ENCODE measurements at regions not wholly inside any gene's neighbourhood (a gene's known extent, or its start where the extent isn't known, plus 50 kb on each side); places are given as distances from the start of the nearest gene placed in this dataset.

DNA sequence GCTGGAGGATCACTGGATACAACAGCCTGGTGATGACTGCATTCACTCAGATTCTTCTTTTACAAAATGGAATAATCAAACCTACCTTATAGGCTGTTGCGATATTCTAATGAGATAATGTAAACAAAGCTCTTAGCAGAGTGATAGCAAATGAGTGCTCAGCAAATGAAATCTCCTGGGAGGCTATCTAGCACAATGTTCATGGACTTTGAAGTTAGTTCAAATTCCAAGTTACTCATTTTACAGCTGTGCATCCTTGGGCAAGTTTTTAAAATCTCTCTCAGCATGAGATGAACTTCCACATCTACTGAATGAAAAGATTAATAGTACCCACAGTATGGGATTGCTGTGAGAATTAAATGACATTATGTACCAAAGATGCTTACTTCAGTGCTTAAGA lies 80.8 kb upstream of the PAPPA2 start:
- H3K9me3 ChIP-seq (replicated peaks; ENCODE audit: control insufficient read depth, insufficient read depth, low read depth, low read length): no peaks in the 10 kb centered on the region
- H3K27ac ChIP-seq (ENCODE audit: extremely low read depth, low read depth, low read length): no peak overlapping the region
- no peaks in the 10 kb centered on the region for H4K20me1 ChIP-seq (replicated peaks; ENCODE audit: control insufficient read depth, insufficient read depth, low read length)
- intact Hi-C loops (cut with micrococcal nuclease) (no loop called here), in situ Hi-C loops (cut with MboI) (no loop called here)
- ChIA-PET POLR2A (no interaction called here), CTCF (ENCODE audit: low intra/inter-chr PET ratio) (no interaction called here)
- no peaks in the 10 kb centered on the region for H3K27me3 ChIP-seq (ENCODE audit: control insufficient read depth in 2 of 2, insufficient read depth in 2 of 2, low read length in 2 of 2)
- no TSS peak for BruUV-seq (replicated peaks)
- H3K36me3 ChIP-seq (ENCODE audit: control insufficient read depth, insufficient read depth, low read length): no peaks in the 10 kb centered on the region
- no peak overlapping the region for H3K4me3 ChIP-seq
- H3K4me2 ChIP-seq (ENCODE audit: insufficient read depth, low read length): no peak overlapping the region
- no peak overlapping the region for H2AFZ ChIP-seq (ENCODE audit: low read depth, low read length)
- DNase-seq (ENCODE audit: extremely low read depth in 1 of 4, low spot score in 3 of 4): no peak
- no peak for TF ChIP-seq AFF4 (CRISPR knock-in tag; IDR thresholded peaks at IDR 0.05)
- no peak for TF ChIP-seq PPARD (CRISPR knock-in tag; IDR thresholded peaks at IDR 0.05)
- TF ChIP-seq ZNF165 (CRISPR knock-in tag; IDR thresholded peaks at IDR 0.05; ENCODE audit: borderline replicate concordance): no peak
- TF ChIP-seq BRF1 (IDR thresholded peaks at IDR 0.05; ENCODE audit: borderline replicate concordance, extremely low read depth, insufficient read length): no peak
- TF ChIP-seq HMG20B (CRISPR knock-in tag; IDR thresholded peaks at IDR 0.05): no peak
- no peak for TF ChIP-seq HDAC6 (IDR thresholded peaks at IDR 0.05; ENCODE audit: low read depth, low read length)
- no peak for TF ChIP-seq ZNF124 (CRISPR knock-in tag; IDR thresholded peaks at IDR 0.05)
- no peak for TF ChIP-seq BRD9 (IDR thresholded peaks at IDR 0.05; ENCODE audit: low read depth, partially characterized antibody)
- TF ChIP-seq SOX6 (IDR thresholded peaks at IDR 0.05): no peak
- TF ChIP-seq RBM14 (IDR thresholded peaks at IDR 0.05; ENCODE audit: borderline replicate concordance, insufficient read depth, low read depth, low read length): no peak
- no peak for TF ChIP-seq LARP7 (IDR thresholded peaks at IDR 0.05)
- no peak for TF ChIP-seq ZNF212 (CRISPR knock-in tag; IDR thresholded peaks at IDR 0.05)
- no peak for TF ChIP-seq KHSRP (IDR thresholded peaks at IDR 0.05)
- TF ChIP-seq TCF7L2 (IDR thresholded peaks at IDR 0.05; ENCODE audit: low read depth, low read length): no peak
- H3K9me1 ChIP-seq (ENCODE audit: control insufficient read depth, insufficient read depth, low read length): no peaks in the 10 kb centered on the region
- no peak overlapping the region for H3K9ac ChIP-seq (ENCODE audit: insufficient read depth in 1 of 2, low read depth in 2 of 2, low read length in 2 of 2)
- WGBS (ENCODE audit: insufficient coverage, low coverage, missing lambda C conversion rate): 0% methylated on average over 1 of the region's 1 CpG
- FAIRE-seq: no peak
- no peak for ATAC-seq
- H3K79me2 ChIP-seq (ENCODE audit: control insufficient read depth, insufficient read depth, low read length): no peaks in the 10 kb centered on the region
- H3K4me1 ChIP-seq (replicated peaks in 1 of 2; ENCODE audit: control insufficient read depth in 2 of 2, insufficient read depth in 2 of 2, low read length in 2 of 2): no peaks in the 10 kb centered on the region
